Osteoblast (primary cell): ENCODE measurements at regions not wholly inside any gene's neighbourhood (a gene's known extent, or its start where the extent isn't known, plus 50 kb on each side); places are given as distances from the start of the nearest gene placed in this dataset.
A peak's percentile ranks its signal among the peaks of the same experiment; 100 is the strongest.
"Not testable (repeated sequence)": the region's sequence is repeated elsewhere in the genome, so short reads cannot be mapped to it uniquely, and the experiment has no call there.

Source experiments
- DNase-seq: peaks from one replicate; pipeline ENCODE4 v3.0.0; 2011; ENCODE audit warnings: low spot score, mixed read lengths; ENCODE audit not compliant: insufficient read length; ENCODE audit errors: missing footprints
- H2AFZ ChIP-seq: 2 replicates; pipeline ENCODE4 v1.6.0; 2011; ENCODE audit warnings: mild to moderate bottlenecking, low read length
- H3K27ac ChIP-seq: 2 replicates; pipeline ENCODE4 v1.5.1; 2011; ENCODE audit warnings: mild to moderate bottlenecking, low read depth, low read length, moderate library complexity
- H3K27me3 ChIP-seq: 2 replicates; pipeline ENCODE4 v1.6.0; 2012; ENCODE audit warnings: mild to moderate bottlenecking, control low read depth, inconsistent platforms, low read length, moderate library complexity; ENCODE audit not compliant: insufficient read depth
- H3K36me3 ChIP-seq: 2 replicates; pipeline ENCODE4 v1.5.1; 2011; ENCODE audit warnings: mild to moderate bottlenecking, low read length, control low read depth, moderate library complexity; ENCODE audit not compliant: insufficient read depth
- H3K4me1 ChIP-seq: 2 replicates; pipeline ENCODE4 v1.5.1; 2011; ENCODE audit warnings: mild to moderate bottlenecking, low read length, control low read depth, moderate library complexity; ENCODE audit not compliant: insufficient read depth
- H3K4me2 ChIP-seq: 2 replicates; pipeline ENCODE4 v1.6.0; 2011; ENCODE audit warnings: mild to moderate bottlenecking, low read length; ENCODE audit not compliant: insufficient read depth
- H3K4me3 ChIP-seq: fragments of 200-600 bp; sonication (generic); 3 replicates; pipeline ENCODE4 v1.5.1; 2012; ENCODE audit warnings: mild to moderate bottlenecking, low read length, inconsistent platforms; ENCODE audit not compliant: insufficient read depth
- H3K79me2 ChIP-seq: 2 replicates; pipeline ENCODE4 v1.6.0; 2012; ENCODE audit warnings: mild to moderate bottlenecking, low read length, control low read depth, inconsistent platforms; ENCODE audit not compliant: insufficient read depth
- H3K9me3 ChIP-seq: 2 replicates; pipeline ENCODE4 v1.5.1; 2011; ENCODE audit warnings: low read depth, low read length, control low read depth
- H4K20me1 ChIP-seq: 2 replicates; pipeline ENCODE4 v1.6.0; 2012; ENCODE audit warnings: mild to moderate bottlenecking, low read length, control low read depth; ENCODE audit not compliant: insufficient read depth
- TF ChIP-seq, protein P1 (sequence below): IDR thresholded peaks from 2 replicates; pipeline ENCODE4 v1.5.1; 2011; ENCODE audit warnings: mild to moderate bottlenecking, low read depth, low read length, moderate library complexity; ENCODE audit errors: extremely low read depth

DNA sequence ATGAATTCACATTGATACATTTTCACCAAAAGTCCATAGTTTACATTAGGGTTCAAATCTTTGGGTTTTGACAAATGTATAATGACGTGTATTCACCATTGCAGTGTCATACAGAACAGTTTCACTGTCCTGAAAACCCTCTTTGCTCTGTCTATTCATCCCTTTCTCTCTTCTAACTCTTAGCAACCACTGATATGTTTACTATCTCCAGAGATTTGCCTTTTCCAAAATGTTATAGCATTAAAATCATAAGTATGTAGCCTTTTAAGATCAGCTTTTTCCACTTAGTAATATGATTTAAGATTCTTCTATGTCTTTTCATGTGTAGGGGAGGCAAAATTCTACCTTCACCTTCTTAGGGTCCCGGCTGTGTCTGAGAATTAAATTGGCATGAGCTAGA lies 203.8 kb downstream of the TPRG1 start:
- no peak for DNase-seq
- H2AFZ ChIP-seq, result no peak overlapping the region

GRCh38 chr3:189383630-189384029 lies 211.9 kb downstream of the TPRG1 start:
- H3K4me3 ChIP-seq, result no peak overlapping the region
- DNase-seq, result no peak
- H3K79me2 ChIP-seq, result no peaks in the 10 kb centered on the region
- H3K36me3 ChIP-seq, result no peaks in the 10 kb centered on the region
- H3K4me1 ChIP-seq, result no peaks in the 10 kb centered on the region
- H4K20me1 ChIP-seq, result no peaks in the 10 kb centered on the region
- no peak overlapping the region for H3K27ac ChIP-seq
- no peak overlapping the region for H3K4me2 ChIP-seq
- peak overlapping the region; percentile 62 for H2AFZ ChIP-seq
- TF ChIP-seq, protein P1, sequence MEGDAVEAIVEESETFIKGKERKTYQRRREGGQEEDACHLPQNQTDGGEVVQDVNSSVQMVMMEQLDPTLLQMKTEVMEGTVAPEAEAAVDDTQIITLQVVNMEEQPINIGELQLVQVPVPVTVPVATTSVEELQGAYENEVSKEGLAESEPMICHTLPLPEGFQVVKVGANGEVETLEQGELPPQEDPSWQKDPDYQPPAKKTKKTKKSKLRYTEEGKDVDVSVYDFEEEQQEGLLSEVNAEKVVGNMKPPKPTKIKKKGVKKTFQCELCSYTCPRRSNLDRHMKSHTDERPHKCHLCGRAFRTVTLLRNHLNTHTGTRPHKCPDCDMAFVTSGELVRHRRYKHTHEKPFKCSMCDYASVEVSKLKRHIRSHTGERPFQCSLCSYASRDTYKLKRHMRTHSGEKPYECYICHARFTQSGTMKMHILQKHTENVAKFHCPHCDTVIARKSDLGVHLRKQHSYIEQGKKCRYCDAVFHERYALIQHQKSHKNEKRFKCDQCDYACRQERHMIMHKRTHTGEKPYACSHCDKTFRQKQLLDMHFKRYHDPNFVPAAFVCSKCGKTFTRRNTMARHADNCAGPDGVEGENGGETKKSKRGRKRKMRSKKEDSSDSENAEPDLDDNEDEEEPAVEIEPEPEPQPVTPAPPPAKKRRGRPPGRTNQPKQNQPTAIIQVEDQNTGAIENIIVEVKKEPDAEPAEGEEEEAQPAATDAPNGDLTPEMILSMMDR, result no peak
- no peaks in the 10 kb centered on the region for H3K27me3 ChIP-seq
- H3K9me3 ChIP-seq, result no peaks in the 10 kb centered on the region

More for the DNA sequence above, 203.8 kb downstream of the TPRG1 start:
- no peak overlapping the region for H3K4me2 ChIP-seq
- no peak overlapping the region for H3K4me3 ChIP-seq
- TF ChIP-seq, protein P1, result no peak
- H3K27me3 ChIP-seq, result no peaks in the 10 kb centered on the region
- H3K79me2 ChIP-seq, result no peaks in the 10 kb centered on the region
- H3K27ac ChIP-seq, result no peak overlapping the region
- no peaks in the 10 kb centered on the region for H4K20me1 ChIP-seq
- H3K4me1 ChIP-seq, result no peaks in the 10 kb centered on the region
- H3K9me3 ChIP-seq, result no peaks in the 10 kb centered on the region
- H3K36me3 ChIP-seq, result no peaks in the 10 kb centered on the region

DNA sequence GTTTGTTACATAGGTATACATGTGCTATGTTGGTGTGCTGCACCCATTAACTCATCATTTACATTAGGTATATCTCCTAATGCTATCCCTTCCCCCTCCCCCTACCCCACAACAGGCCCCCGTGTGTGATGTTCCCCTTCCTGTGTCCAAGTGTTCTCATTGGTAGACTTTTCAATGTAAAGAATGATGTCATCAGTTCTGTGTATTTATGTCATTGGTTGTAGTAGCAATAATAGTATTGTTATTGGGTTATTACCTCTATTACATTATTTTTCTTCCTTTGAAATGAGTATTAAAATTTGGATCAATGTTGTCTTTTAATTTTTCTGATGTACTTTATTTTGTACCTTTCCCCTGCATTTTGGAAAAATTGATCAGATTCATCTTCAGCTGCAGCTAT lies 214.1 kb downstream of the TPRG1 start:
- H4K20me1 ChIP-seq, H3K4me1 ChIP-seq, H3K79me2 ChIP-seq, H3K36me3 ChIP-seq, H3K4me2 ChIP-seq, H3K27ac ChIP-seq, H3K9me3 ChIP-seq, H3K27me3 ChIP-seq, H2AFZ ChIP-seq, H3K4me3 ChIP-seq, DNase-seq: not testable (repeated sequence)

- no peak overlapping the region for H3K4me2 ChIP-seq
- H3K36me3 ChIP-seq, result no peaks in the 10 kb centered on the region
- H3K4me3 ChIP-seq, result no peak overlapping the region
- H3K4me1 ChIP-seq, result no peaks in the 10 kb centered on the region
- H3K27me3 ChIP-seq, result no peaks in the 10 kb centered on the region
- H2AFZ ChIP-seq, result no peak overlapping the region
- no peak for DNase-seq
- no peak overlapping the region for H3K27ac ChIP-seq
- no peaks in the 10 kb centered on the region for H3K9me3 ChIP-seq
- H3K79me2 ChIP-seq, result no peaks in the 10 kb centered on the region
- TF ChIP-seq, protein P1, result no peak
- no peaks in the 10 kb centered on the region for H4K20me1 ChIP-seq
Measured at GRCh38 chr3:189386739-189387138, 215.0 kb downstream of the TPRG1 start.

- TF ChIP-seq, protein P1, result no peak
- Histone ChIP-seq H2AFZ (no peak overlapping the region), H3K9me3 (no peaks in the 10 kb centered on the region), H3K36me3 (no peaks in the 10 kb centered on the region), H3K27ac (no peak overlapping the region), H3K79me2 (no peaks in the 10 kb centered on the region), H3K27me3 (no peaks in the 10 kb centered on the region), H4K20me1 (no peaks in the 10 kb centered on the region), H3K4me1 (no peaks in the 10 kb centered on the region), H3K4me2 (no peak overlapping the region), H3K4me3 (no peak overlapping the region)
- DNase-seq, result no peak
Measured at GRCh38 chr3:189389346-189389745, 217.6 kb downstream of the TPRG1 start.
